DMS153 treated with DMSO at 0.1 percent for 48 hours (cell line): ENCODE measurements at regions not wholly inside any gene's neighbourhood (a gene's known extent, or its start where the extent isn't known, plus 50 kb on each side); places are given as distances from the start of the nearest gene placed in this dataset.

Source experiments
- DNase-seq: peaks from one replicate; lab custom pipeline; 2025; ENCODE audit not compliant: unreplicated experiment; lab: John Stamatoyannopoulos, UW

DNA sequence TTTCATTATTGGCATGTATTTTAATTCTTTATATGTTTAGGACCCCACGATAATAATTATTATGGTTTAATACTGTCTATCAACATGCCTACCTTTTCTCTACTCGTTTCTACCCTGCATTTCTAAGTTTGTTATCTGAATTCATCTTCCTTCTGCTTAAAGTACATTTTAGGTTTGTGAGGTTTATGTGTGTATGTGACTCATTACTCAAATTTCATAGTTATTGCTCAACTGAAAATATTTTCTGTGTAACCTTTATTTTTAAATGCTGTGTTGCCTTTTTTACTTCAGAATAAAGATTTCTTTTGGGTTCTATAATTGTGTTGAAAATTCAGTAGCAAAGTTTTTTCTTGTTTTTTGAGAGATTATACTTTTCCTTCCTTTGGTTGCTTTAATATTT, 933.9 kb upstream of the LRRTM1 start:
- DNase-seq: no peak

DNA sequence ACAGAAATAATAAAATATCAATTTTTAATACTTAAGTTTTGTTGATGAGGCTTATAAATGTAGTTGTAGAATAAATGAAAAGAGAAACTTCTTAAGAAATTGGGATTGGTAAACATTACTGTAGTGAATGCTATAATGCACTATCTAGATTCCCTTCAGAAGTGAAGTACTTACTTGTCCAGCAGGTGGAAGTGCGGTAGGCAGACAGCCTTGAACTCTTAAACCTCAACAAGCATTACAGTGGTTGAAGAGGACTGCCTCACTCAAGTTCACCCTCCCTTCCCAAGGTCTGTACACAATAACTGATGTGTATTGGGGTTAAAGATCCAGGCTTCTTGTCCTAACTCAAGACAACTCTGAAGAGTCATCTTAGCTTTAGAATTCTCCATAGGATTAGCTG, 931.0 kb upstream of the LRRTM1 start:
- DNase-seq: no peak

DNA sequence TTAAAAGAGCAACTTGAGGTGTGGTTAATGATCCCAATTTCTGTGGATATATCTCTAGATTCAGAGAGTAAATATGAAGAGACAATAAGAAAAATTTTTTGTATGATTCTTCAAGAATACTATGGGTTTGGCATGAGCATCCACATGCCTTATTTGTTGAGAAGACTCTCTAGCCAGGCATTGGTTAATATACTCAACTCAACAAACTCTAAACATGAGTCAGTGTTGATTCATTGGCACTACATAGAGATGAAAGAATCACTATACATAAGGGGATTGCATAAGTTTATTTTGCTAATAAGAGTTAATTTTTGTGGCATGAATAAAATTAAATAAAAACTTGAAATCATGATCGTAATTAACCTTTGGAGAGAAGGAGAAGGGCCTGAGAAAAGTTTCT, 930.2 kb upstream of the LRRTM1 start:
- DNase-seq: no peak

DNA sequence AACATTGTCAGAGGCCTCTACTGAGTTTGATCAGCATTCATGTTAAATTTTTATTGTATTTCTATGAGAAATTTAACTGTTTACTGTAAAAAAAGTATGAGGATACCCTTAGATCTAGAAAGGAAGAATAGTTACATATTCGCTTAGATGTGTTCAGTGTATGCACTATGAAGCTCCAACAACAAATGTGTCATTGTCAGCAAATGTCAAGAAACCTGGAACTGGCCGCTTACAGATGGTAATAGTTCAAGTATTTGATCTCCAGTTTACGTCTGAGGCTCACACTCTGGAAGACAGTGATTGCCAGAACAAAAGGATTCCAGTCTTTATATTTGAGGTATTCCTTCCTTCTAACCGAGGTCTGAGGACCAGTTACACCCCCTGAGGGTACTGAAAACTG, 921.2 kb upstream of the LRRTM1 start:
- no peak for DNase-seq

DNA sequence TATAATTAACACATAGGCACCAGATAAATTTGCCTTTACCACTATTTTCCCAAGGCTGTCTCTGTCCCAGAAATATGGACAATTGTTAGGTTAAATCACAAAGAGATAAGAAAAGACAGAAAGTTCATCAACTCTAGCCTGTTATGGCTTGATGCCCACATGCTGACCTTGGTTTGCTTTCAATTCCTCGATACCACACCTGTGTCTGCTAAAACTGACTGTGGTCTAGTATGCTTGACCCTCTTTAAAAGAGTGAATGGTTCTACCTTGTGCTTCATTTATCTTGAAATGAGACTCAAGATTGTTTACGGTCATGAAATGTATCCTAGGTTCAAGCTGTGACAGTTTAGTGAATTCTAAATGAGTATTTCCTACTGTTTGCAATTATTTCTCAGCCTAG, 909.0 kb upstream of the LRRTM1 start:
- no peak for DNase-seq

DNA sequence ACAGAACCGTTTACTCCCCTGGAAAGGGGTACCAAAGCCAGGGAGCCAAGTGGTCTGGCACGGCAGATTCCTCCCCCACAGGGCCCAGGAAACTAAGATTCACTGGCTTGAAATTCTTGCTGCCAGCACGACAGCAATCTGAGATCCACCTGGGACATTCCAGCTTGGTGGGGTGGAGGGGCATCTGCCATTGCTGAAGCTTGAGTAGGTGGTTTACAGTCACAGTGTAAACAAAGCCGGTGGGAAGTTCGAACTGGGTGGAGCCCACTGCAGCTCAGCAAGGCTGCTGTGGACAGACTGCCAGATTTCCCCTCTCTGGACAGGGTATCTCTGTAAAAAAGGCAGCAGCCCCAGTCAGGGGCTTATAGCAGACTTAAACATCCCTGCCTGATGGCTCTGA, 901.7 kb upstream of the LRRTM1 start:
- DNase-seq: no peak

DNA sequence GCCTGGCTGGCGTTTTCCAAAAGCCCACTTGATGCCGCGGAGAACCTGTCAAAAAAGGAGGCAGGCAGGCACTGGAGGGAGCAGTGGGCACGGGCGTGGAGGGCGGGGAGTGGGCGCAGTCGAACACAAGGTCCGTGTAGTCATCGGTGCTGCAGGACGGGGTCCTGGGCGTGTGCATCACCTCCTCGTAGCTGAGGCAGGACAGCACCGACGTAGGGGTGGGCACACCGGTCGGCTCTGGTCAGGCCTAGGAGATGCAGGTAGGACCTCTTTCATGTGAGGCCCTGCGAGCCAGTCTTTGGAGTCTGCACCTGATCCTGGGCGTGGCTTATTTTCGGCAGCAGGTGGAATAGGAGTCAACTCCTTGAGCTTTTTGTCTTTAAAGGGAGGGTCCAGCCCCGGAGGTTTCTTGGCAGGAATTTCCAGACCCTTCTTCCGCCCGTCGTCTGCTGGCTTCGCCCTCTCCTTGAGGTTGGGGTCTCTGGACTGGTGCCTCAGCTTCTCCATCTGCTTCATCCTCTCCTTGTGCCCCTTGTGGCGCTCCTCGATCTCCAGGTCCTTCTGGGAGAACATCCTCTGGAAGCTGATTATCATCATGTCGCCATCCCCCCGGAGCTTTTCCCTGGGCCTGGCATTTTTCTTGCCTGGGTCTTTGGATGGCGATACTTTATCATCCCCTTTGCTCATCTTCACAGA, 892.5 kb upstream of the LRRTM1 start:
- DNase-seq: no peak

DNA sequence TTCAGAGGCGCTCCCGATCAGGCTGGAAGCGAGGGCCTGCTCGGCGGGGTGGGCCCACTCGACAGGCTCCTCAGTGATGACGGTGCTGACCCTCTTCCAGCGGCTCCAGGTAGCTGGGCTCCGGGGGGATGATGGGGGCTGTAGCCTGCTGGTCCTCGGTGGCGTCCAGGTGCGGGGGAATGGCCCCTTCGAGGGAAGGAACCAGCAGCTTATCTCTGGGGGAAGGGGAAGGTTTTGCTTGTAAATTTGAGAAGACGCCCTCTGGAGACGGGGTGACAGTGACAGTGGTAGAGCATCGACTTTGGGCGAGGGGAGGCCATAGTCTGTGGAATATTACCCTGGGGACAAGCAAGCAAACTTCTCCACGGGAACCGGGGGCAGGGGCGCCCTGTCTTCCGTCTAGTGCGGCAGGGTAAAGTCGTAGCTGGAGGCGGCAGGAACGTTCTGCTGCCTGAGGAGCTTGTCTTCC, 891.9 kb upstream of the LRRTM1 start:
- no peak for DNase-seq

DNA sequence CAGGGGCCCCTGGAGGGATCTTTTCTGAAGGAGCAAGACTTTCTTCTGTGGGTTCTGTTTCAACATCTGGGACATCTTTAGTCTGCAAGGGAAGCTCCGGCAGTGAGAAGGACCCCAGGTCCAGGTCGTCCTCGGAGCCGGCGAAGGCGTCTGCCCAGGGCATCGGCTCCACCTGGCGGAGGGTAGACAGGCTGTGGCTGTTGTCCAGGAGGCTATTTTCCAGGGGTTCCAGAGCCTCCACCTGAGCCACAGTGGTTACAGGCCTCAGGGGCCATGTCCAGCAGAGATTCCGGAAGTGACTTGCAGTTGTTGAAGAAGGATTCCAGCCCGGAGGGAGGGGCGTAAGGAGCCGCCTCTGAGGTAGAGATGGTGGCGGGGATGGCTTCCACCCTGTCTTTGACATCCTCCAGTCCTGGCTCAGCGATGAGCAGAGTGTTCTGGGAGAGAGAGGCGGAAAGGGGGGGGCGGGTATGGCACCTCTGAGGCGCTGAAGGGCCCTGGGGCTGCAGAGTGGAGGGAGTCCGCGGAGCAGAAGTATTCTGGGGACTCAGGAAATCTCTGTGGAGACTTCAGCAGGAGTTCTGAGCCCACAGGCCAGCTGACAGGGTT, 891.3 kb upstream of the LRRTM1 start:
- no peak for DNase-seq

DNA sequence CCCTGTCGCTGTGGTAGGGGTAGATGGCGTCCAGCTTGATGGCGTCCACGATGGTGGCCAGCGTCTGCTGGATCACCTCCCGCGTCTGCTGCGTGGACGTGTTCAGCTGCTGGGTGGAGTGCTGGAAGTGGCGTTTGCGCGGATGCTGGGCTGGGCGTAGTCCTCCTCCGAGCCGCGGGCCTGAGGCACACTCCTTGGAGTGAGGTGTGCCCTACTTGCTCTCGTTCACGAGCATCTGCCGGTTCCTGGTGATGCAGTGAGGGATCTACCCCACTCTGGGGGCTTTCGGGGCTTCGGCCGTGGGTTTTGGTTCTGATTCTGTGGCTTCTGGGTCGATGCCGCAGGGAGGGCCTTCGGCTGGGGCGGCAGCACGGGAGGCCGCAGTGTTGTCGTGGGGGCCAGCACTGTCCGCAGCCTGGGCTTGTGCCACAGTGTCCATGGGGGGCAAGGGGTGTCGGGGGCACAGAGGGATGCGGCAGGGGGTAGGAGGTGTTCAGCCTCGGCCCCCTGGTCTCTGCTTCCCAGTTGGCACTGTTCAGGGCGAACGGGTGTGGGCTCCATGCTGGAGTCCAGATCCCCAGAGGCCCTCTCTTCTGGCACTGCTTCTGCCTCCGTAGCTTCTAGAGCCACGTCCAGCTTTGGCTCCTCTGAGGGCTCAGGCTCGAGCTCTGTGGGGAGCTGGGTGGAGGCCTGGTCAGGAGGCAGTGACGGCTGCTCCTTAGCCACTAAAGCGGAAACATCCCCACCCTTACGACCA, 890.6 kb upstream of the LRRTM1 start:
- no peak for DNase-seq

DNA sequence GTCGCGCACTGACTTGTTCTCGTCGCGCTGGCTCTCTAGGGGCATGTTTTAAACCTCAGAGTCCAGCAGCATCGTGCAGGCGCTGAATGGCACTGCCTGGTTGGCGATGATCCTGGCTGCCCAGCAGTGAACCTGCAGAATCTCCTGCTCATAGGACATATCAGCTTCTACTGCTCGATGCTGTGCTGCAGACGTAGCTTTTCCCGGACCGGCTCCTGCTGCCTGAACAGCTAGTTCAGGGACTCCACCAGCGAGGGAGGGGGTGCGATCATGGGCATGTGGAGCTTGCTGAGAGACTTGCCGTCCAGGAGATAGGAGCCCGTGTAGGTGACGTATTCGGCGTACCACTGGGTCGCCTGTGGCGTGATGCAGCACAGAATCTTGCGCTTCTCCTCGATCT, 890.0 kb upstream of the LRRTM1 start:
- DNase-seq: no peak

DNA sequence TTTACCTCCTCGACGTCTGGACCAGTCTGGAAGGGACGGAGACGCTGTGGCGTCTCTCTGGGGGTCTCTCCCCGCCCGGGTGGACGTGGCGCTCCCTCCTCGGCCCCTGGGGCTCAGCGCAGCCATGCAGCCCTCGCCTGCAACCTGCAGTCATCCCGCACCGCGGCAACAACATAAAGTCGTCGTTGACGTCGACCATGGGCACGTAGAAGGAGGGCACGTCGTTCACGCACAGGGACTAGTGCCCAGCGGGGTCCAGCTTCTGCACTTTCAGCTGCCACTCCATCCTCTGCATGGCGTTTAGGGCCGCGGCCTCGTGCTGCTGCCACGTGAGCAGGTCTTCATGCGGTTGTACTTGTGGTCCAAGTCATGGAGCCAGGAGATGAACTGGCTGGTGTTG, 889.6 kb upstream of the LRRTM1 start:
- no peak for DNase-seq

DNA sequence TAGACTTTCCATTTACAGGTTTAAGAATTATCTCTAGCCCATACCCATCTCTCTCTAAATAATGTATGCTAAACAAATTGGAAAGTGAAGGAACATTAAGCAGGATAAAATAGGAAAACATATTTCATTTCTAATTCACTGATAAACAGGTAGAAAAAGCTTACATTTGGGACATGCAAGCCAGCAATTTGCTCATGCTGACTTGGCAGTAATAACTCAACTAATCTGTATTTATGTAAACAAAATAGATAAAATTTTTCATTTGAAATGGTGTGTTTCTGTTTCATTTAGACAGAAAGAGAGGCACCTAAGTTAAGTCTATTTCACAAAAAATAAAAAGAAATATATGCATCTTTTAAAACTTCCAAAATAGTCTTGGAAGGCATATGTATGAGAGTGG, 877.3 kb upstream of the LRRTM1 start:
- no peak for DNase-seq

DNA sequence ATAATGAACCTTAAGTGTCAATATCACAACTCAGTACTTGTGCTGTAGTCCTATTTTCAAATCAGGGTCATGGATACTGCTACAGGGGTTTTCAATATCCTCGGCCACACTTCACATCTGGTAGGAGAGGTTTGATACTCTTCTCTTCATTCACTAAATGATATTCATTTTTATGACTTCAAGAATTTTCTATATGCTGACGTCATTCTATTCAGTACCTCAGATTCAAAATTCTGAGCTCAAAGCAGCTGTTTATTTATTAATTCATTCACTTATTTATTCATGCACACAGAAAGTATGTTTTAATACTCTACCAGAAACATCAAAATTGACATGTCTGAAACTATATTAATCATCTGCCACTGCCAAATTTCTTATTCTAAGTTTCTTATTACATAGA, 866.9 kb upstream of the LRRTM1 start:
- DNase-seq: no peak

DNA sequence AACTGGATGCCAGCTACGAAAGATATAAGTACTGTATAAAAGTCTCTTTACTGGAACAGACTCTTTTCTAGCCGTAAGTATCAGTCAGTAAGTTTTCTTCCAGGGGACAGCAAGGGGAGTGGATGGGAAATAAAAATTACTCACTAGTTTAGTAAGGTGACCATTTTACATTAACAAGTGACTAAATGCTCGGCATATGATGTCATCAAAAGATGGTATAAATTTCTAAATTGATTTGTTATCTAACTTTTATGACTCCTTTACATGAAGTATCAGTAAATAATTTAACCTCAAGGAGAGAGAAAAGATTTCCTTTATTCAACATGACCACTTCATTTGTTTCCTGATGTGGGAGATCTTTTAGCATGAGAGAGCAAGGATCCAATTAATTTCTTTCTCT, 859.0 kb upstream of the LRRTM1 start:
- DNase-seq: no peak

DNA sequence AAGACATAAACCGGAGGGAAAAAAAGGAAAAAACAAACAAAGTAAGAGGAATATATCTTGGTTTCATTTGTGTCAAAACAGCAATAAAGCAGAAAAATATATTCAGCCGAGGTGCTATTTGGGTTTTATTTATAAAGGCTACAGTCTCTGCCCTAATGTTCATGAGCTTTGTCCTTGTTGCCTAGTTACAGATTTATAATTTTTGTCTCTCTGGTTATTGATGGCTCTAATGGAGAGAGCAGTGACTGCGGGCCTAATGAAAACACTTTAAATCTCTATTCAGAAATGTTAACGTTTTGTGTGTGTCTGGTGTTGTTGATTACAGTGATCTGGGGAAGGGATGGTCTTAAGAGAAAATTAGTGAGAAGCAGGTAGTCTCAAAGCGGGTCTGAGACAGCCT, 854.0 kb upstream of the LRRTM1 start:
- no peak for DNase-seq

DNA sequence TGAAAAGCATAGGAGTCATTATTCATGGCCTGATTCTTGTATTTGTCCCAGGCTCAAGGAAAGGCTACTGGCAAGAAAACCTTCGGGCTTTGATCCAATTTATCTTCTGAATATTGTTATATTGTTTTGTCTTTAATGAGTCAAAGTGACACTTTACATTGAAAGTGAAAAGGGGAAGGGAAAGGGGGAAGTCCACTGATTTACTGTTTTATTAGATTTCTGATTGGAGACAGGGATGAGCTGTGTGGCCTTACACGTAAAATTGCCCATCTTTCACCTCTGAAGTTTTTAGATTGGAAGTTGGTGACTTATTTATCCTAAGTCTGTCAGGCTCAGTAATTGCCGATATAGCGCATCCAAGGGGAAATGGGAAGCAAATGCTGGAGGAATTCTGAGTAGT, 843.8 kb upstream of the LRRTM1 start:
- DNase-seq: no peak

DNA sequence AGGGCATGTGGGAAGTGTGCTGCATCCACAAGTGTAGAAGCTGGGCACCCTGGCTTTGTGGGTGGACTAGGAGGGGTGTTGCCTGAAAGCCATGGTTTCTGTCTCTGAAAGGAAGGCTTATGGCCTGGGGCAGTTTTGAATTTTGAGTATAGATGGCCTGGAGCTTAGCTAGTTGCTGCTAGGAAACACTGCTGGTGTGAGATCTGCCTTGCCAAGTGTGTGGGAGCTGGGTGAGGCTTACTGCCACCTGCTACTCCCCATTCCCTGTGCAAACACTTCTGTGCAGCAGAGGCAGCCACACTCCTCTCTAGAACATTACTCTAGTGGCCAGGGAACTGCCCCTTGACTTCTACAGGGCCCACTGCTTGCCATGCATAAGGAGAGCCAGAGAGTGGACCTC, 831.7 kb upstream of the LRRTM1 start:
- no peak for DNase-seq

DNA sequence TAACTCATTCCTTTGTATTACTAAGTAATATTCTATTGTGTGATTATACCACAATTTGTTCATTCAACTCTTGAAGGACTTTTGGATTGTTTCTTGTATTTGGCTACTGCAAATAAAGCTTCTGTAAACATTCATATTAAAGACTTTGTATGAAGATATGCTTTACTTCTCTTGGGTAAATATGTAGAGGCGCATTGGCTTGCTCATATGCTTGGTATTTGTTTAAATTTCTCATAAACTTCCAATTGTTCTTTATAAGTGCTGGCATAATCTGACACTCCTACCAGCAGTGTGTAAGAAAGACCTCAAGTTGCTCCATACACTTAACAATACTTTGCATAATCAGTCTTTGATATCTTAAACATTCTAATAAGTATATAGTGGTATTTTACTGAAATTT, 792.8 kb upstream of the LRRTM1 start:
- no peak for DNase-seq

DNA sequence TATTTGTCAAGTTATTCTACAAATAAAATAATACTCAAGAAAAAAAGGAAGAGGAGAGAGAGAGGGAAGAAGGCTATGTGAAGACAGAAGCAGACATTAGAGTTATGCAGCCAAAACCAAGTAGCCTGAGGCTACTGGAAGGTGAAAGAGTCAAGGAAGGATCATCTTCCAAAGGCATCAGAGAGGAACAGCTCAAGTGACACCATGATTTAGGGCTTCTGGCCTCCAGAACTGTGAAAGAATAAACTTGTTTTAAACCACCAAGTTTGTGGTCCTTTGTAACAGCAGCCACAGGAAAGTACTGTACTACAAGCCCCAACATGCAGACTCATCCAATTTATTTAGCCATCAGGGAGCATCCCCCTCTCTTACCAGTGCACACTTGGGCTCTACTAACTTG, 788.5 kb upstream of the LRRTM1 start:
- DNase-seq: no peak

DNA sequence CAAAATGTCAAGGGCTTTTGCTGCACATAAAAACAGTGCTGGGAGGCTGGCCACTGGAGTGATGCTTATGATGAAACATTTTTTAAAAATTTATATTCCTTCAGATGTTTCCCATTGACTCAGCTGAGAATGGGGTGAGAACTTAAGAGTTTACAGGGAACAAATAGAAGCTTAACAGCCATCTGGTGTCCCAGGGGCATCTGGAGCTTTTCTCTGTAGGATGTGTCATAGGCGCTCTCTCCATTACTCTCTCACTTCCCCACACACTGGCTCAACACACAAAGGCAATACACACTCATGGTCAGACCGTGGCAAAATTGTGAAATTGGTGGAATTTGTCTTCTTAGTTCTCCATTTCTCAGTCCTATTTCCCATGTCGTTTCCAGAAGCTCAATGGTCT, 783.1 kb upstream of the LRRTM1 start:
- no peak for DNase-seq

DNA sequence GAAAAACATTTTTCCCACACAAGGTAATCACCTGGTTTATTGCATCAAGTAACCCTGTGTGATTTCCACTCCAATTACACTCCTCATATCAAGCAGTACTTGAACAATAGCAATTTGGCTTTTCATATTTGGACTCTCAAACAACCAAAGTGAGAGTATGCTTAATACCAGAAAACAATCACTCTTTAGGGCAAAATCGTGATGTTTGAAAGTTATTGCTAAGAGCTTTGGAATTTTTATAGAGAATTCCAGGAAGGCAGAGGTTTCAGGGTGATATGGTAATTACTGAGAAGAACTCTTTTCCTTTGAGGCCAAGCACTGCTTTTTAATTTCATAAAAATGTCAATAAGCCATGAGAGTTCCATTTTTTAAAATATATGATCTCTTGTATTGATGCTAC, 779.5 kb upstream of the LRRTM1 start:
- no peak for DNase-seq
